Astrocyte (in vitro differentiated cells and primary cell): ENCODE measurements at regions not wholly inside any gene's neighbourhood (a gene's known extent, or its start where the extent isn't known, plus 50 kb on each side); places are given as distances from the start of the nearest gene placed in this dataset.

ENCODE experiments used
- DNase-seq: peaks from one replicate; pipeline ENCODE4 v3.0.0-alpha.2; 2010; ENCODE audit warnings: low read depth
- FAIRE-seq: peaks from 2 replicates; lab custom pipeline; 2011; peaks lifted over from hg19 to GRCh38; lab: Jason Lieb, UNC
- H2AFZ ChIP-seq: 2 replicates; pipeline ENCODE4 v1.6.0; 2012; ENCODE audit warnings: low read depth, low read length, inconsistent platforms
- H3K27ac ChIP-seq: 2 replicates; pipeline ENCODE4 v1.5.1; 2011; ENCODE audit warnings: low read depth, low read length, inconsistent platforms
- H3K27me3 ChIP-seq: 2 replicates; pipeline ENCODE4 v1.6.0; 2011; ENCODE audit warnings: low read length, inconsistent platforms; ENCODE audit not compliant: insufficient read depth
- H3K36me3 ChIP-seq: 2 replicates; pipeline ENCODE4 v1.5.1; 2011; ENCODE audit warnings: low read length, inconsistent platforms; ENCODE audit not compliant: insufficient read depth
- H3K4me1 ChIP-seq: 2 replicates; pipeline ENCODE4 v1.5.1; 2011; ENCODE audit warnings: low read length, inconsistent platforms; ENCODE audit not compliant: insufficient read depth
- H3K4me2 ChIP-seq: 2 replicates; pipeline ENCODE4 v1.6.0; 2012; ENCODE audit warnings: low read length, inconsistent platforms
- H3K4me3 ChIP-seq: 2 replicates; pipeline ENCODE4 v1.5.1; 2011; ENCODE audit warnings: low read depth, mild to moderate bottlenecking, low read length, inconsistent platforms; ENCODE audit not compliant: insufficient read depth
- H3K79me2 ChIP-seq: 2 replicates; pipeline ENCODE4 v1.6.0; 2012; ENCODE audit warnings: mild to moderate bottlenecking, low read length, inconsistent platforms; ENCODE audit not compliant: insufficient read depth
- H3K9ac ChIP-seq: 2 replicates; pipeline ENCODE4 v1.6.0; 2012; ENCODE audit warnings: mild to moderate bottlenecking, low read length, inconsistent platforms
- H3K9me3 ChIP-seq: 2 replicates; pipeline ENCODE4 v1.5.1; 2012; ENCODE audit warnings: low read depth, mild to moderate bottlenecking, low read length, inconsistent platforms; ENCODE audit not compliant: insufficient read depth
- H4K20me1 ChIP-seq: 2 replicates; pipeline ENCODE4 v1.6.0; 2012; ENCODE audit warnings: low read length, inconsistent platforms; ENCODE audit not compliant: insufficient read depth
- H3K27ac Mint-ChIP-seq: one replicate; pipeline ENCODE4 v1.8.0; 2021; ENCODE audit warnings: mild to moderate bottlenecking, mixed read lengths; ENCODE audit not compliant: unreplicated experiment
- H3K27me3 Mint-ChIP-seq: one replicate; pipeline ENCODE4 v1.8.0; 2021; ENCODE audit warnings: low read depth, mixed read lengths; ENCODE audit not compliant: unreplicated experiment
- H3K36me3 Mint-ChIP-seq: one replicate; pipeline ENCODE4 v1.8.0; 2021; ENCODE audit warnings: low read depth, mixed read lengths; ENCODE audit not compliant: unreplicated experiment
- H3K4me1 Mint-ChIP-seq: one replicate; pipeline ENCODE4 v1.8.0; 2021; ENCODE audit warnings: low read depth, mixed read lengths; ENCODE audit not compliant: unreplicated experiment
- H3K4me3 Mint-ChIP-seq: one replicate; pipeline ENCODE4 v1.8.0; 2021; ENCODE audit warnings: mild to moderate bottlenecking, moderate library complexity, mixed read lengths; ENCODE audit not compliant: unreplicated experiment
- H3K9me3 Mint-ChIP-seq: one replicate; pipeline ENCODE4 v1.8.0; 2021; ENCODE audit warnings: mild to moderate bottlenecking, mixed read lengths; ENCODE audit not compliant: unreplicated experiment
- CTCF ChIP-seq: IDR thresholded peaks from 2 replicates; pipeline ENCODE4 v1.5.1; 2011; ENCODE audit warnings: low read depth, mild to moderate bottlenecking, inconsistent platforms, low read length, moderate library complexity; ENCODE audit not compliant: insufficient read depth
- EZH2 ChIP-seq: IDR thresholded peaks from 2 replicates; pipeline ENCODE4 v1.6.1; 2012; ENCODE audit warnings: mild to moderate bottlenecking, low read length, inconsistent platforms; ENCODE audit not compliant: insufficient read depth

- no peaks in the 10 kb centered on the region for H3K36me3 Mint-ChIP-seq
- H2AFZ ChIP-seq, result no peak overlapping the region
- H3K9me3 ChIP-seq, result no peaks in the 10 kb centered on the region
- H3K9me3 Mint-ChIP-seq, result no peaks in the 10 kb centered on the region
- H3K79me2 ChIP-seq, result no peaks in the 10 kb centered on the region
- H3K27ac Mint-ChIP-seq, result no peak overlapping the region
- no peaks in the 10 kb centered on the region for H3K36me3 ChIP-seq
- no peaks in the 10 kb centered on the region for H3K27me3 ChIP-seq
- peaks cover 8% of the 10 kb centered on the region for H3K27me3 Mint-ChIP-seq
- no peak overlapping the region for H3K4me3 Mint-ChIP-seq
- TF ChIP-seq CTCF (no peak), EZH2 (no peak)
- no peaks in the 10 kb centered on the region for H4K20me1 ChIP-seq
- no peak overlapping the region for H3K9ac ChIP-seq
- no peak overlapping the region for H3K4me2 ChIP-seq
- no peaks in the 10 kb centered on the region for H3K4me1 ChIP-seq
- H3K27ac ChIP-seq, result no peak overlapping the region
- H3K4me1 Mint-ChIP-seq, result no peaks in the 10 kb centered on the region
- no peak overlapping the region for H3K4me3 ChIP-seq
- DNase-seq (no peak), FAIRE-seq (no peak)
Observed at GRCh38 chr2:19274439-19274838, 84.0 kb downstream of the OSR1 start.

GRCh38 chr2:19272941-19273470 lies 85.4 kb downstream of the OSR1 start:
- H3K27me3 Mint-ChIP-seq, result peaks cover 8% of the 10 kb centered on the region
- H3K4me1 ChIP-seq, result no peaks in the 10 kb centered on the region
- no peaks in the 10 kb centered on the region for H3K9me3 Mint-ChIP-seq

More at GRCh38 chr2:19272941-19273470, 85.4 kb downstream of the OSR1 start:
- Mint-ChIP-seq H3K27ac (no peak overlapping the region), H3K36me3 (no peaks in the 10 kb centered on the region), H3K4me3 (no peak overlapping the region), H3K4me1 (no peaks in the 10 kb centered on the region)
- no peak for FAIRE-seq
- H2AFZ ChIP-seq, result no peak overlapping the region
- no peak overlapping the region for H3K4me2 ChIP-seq
- H3K27ac ChIP-seq, result no peak overlapping the region
- no peaks in the 10 kb centered on the region for H4K20me1 ChIP-seq
- no peak overlapping the region for H3K4me3 ChIP-seq
- no peaks in the 10 kb centered on the region for H3K36me3 ChIP-seq
- TF ChIP-seq CTCF (no peak), EZH2 (no peak)
- no peak overlapping the region for H3K9ac ChIP-seq
- no peaks in the 10 kb centered on the region for H3K79me2 ChIP-seq
- H3K9me3 ChIP-seq, result no peaks in the 10 kb centered on the region
- DNase-seq, result no peak
- H3K27me3 ChIP-seq, result no peaks in the 10 kb centered on the region
